Activated CD4-positive, alpha-beta T cell treated with anti-CD3 and anti-CD28 coated beads, Interleukin-2, Interleukin-4, amounts not matched to agents 100 ng/mL and 50 ng/mL, durations not matched to agents 16 hours and 8 hours (primary cell): ENCODE measurements at regions not wholly inside any gene's neighbourhood (a gene's known extent, or its start where the extent isn't known, plus 50 kb on each side); places are given as distances from the start of the nearest gene placed in this dataset.
"Not testable (repeated sequence)": the region's sequence is repeated elsewhere in the genome, so short reads cannot be mapped to it uniquely, and the experiment has no call there.

Experiments used
- DNase-seq: peaks from one replicate; pipeline ENCODE4 v3.0.0-alpha.2; 2020; ENCODE audit warnings: low spot score

- DNase-seq, result no peak
Observed at GRCh38 chr5:2569774-2570542, 181.5 kb downstream of the IRX2 start.

DNA sequence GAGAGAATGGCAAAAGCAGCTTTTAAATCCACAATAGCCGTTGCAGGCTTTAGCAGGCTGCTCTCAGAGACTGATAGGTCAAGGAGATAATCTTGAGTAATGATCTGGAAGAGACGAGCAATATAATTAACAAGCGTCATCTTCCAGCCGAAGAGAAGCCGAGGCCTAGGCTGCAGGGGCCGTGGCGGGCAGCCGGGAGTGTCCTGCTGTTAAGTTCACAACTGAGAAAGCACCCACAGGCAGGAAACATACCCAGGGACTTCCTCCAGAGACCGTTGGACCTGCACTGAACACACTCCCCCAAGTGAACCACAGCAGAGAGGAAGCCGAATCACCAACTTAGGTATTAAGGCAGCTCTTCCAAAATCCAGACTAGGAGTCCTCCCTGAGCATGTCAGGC, 182.3 kb downstream of the IRX2 start:
- no peak for DNase-seq

DNA sequence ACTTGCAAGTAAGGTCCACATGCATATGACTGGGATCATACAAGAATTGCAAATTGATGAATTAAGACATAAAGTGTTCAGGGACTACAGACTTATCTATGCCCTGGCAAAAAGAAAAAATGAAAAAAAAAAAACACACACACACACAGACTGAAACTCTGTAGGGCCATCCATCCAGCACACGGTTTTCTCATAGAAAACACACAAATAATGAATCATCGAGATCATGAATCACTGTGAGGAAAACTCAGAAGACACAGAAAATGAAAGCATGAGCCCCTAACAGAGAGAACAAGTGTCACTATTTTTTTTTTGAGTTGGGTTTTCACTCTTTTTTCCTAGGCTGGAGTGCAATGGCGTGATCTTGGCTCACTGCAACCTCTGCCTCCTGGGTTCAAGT, 185.2 kb downstream of the IRX2 start:
- DNase-seq, result no peak

DNA sequence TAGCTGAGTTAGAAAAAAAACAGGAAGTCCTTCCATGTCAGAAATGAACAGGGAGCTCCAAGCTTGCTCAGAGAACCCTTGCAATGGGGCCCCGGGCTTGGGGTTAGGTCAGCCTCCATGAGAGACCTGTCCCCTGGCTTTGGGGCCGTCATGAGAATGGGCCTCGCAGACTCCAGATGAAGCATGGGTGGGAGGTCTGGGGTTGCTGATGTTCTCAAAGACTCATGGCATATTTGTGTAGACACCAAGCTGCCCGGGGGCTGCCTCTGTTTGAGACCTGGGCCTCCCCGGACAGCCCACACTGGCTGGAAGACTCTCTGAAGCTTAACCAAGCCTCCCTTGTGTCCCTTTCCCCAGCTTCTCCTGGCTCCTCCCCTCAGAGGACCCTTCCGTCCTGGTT, 186.3 kb downstream of the IRX2 start:
- no peak for DNase-seq

DNA sequence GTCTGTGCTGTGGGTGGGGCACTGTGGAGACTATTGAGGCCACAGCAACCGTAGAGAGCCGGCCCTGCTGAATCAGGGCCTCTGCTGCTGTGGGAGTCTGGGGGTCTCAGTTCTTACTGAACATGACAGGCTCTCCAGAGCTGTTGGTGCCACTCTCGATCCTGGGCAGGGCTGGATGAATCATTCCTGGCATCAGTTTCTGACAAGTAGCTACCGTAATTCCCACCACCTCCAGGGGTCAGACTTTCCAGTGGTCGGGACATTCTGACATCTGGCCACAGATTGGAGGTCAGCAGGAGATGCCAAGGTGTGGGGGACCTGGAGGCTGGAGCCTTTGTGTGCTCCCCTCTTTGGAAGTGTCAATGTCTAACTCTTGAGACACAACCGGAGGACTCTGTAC, 188.4 kb downstream of the IRX2 start:
- no peak for DNase-seq

- DNase-seq, result no peak
Observed at GRCh38 chr5:2562036-2562435, 189.4 kb downstream of the IRX2 start.

DNA sequence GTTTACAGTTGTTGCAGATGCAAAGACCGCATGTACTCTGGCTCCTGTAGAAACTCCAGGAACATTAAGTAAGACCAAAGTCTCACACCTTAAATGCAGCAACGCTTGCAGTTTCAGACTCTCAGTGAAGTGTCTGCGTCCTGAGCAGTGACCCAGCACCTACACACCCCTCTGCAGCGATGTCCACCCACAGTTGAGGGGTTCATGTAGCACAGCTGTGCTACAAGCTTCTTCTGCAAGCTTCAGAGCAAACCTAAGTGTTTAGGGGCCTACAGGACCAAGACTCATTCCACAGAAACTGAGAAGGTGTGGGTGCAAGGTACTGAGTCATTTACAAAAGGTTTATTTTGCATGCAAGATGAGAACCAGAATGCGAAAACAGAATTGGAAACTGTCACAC, 191.0 kb downstream of the IRX2 start:
- DNase-seq, result no peak

DNA sequence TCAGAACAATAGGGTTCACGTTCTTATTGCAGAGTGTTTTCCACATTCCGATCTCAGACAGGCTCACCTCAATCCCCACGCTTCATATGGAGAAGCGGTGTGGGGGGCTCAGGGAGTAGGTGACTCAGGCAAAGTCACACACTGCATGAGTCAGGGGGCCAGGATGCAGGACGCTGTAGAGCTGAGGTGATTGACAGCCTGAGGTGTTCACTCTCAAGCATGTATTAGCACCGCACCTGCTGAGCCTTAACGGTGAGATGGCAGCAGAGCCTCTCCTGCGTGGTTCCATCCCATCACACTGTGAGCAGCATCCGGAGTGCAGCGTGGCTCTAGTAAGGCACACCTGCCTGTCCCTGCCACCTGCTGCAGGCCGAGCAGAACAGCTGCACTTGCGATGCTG, 194.0 kb downstream of the IRX2 start:
- DNase-seq, result no peak

DNA sequence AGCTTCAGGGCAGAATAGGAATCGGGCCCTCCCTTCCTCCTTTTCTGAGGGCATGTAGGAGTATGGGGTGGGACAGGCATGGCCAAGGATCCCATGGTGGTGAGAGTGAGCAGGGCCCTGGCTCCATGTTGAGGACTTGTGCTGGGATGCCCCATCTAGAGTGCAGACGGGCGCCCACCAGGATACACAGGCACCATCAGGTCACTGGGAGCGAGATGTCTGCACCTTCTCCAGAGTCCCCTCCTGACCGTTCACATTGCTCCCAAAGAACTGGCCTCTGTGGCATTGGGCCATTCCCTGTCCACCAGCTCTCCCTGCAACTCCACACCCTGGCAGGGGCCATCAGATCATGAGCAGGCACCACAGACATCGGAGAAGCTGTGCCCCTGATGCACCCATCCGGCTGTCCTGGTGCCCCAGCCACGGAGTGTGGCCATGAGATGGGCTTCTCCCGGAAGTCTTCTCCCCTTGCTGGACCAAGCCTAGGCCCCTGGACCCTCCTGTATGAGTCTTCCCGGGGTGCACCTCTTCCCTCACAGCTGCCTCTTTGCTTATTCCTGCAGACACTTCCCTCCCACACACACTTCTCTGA, 195.0 kb downstream of the IRX2 start:
- DNase-seq, result no peak

- no peak for DNase-seq
Observed at GRCh38 chr5:2553611-2554010, 197.9 kb downstream of the IRX2 start.

DNA sequence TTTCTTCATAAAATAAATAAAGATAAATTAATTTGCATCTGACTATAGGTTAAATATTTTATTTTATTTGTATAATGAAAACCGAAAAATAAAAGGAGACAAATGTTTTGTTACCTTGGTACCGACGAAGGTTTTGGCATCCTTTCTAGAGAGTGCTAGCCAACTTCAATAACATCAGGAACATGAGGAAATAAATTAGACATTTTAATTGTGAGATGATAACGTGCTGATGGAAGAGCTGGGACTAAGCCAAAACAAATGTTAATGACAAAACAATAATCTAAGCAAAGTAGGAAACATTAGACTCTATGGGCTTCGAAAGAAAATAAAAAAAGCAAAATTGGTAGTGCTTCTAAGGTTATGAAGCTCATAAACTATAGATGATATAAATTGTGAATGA, 201.0 kb downstream of the IRX2 start:
- no peak for DNase-seq

DNA sequence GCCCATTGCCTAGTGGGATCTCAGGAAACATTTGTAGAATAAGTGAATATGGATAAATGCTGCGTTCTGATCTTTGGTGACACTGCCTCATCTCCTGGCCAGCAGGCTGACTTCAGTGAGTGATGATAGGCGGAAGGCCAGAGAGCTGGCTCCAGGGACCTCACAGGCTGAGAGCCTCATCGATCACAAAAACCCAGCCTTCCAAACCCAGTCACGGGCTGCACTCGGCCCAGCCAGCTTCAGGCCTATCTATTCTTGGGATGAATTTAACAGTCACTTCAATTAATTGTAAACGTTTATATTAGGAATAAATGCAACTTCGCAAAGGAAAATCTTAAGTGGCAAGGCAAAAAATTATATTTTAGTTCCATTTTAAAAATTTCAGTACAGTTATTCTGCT, 201.6 kb downstream of the IRX2 start:
- no peak for DNase-seq

DNA sequence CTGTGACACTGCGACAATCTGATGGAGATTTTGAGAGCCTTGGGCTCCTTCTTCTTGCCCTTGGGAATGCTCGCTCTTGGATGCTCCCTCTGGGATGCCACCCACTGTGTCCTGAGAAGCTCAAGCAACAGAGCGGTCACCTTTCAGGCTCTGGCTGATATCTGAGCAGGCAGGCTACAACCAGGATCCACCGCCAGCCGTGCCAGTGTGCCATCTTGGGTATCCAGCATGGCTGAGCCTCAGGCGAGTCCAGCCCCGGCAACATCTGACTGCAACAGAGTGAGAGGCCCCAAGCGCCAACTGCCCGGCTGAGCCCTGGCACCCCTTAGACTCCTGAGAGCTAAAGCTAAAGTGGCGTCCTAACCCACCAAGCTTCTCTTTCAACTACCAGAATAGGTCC, 202.1 kb downstream of the IRX2 start:
- DNase-seq, result no peak

- DNase-seq, result no peak
Observed at GRCh38 chr5:2546938-2547337, 204.5 kb downstream of the IRX2 start.

DNA sequence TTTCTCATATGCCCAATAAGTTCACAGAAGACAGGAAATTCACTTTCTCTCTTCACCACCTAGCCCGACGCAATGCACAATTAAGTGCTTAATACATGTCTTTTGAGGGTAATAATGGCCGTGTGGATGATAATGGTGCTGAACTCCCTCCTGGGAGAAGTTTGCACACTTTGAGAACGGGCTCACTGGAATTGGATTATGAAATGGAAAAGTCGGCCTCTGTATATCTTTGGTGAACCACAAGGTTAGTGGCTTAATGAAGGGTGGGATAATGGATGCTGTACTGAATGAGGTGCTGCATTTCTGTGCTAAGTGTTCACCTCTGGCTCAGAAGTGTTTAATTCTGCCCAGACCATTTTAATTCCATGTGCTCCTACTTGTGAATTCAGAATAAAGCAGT, 207.5 kb downstream of the IRX2 start:
- no peak for DNase-seq

GRCh38 chr5:2542821-2543220, 208.7 kb downstream of the IRX2 start:
- DNase-seq, result no peak

DNA sequence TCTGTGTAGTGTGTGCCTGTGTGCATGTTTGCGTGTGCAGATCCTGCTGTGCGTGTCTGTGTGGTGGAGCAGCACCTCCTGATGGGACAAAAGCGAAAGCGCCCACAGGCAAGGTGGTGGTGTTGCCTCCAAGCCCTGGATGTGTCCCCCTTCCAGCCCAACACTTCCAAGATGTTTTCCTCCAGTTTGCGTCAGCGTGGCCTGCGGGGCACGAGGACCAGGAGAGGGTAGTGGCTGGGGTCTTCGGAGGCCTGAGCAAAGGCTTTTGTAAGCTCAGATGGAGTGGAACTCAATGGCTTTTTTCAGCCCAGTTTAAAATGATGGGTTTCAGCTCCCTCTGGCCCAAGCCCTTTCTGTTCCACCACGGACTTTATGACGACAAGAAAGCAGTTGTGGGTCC, 209.5 kb downstream of the IRX2 start:
- DNase-seq, result no peak

- no peak for DNase-seq
Observed at GRCh38 chr5:2538169-2538568, 213.3 kb downstream of the IRX2 start.

DNA sequence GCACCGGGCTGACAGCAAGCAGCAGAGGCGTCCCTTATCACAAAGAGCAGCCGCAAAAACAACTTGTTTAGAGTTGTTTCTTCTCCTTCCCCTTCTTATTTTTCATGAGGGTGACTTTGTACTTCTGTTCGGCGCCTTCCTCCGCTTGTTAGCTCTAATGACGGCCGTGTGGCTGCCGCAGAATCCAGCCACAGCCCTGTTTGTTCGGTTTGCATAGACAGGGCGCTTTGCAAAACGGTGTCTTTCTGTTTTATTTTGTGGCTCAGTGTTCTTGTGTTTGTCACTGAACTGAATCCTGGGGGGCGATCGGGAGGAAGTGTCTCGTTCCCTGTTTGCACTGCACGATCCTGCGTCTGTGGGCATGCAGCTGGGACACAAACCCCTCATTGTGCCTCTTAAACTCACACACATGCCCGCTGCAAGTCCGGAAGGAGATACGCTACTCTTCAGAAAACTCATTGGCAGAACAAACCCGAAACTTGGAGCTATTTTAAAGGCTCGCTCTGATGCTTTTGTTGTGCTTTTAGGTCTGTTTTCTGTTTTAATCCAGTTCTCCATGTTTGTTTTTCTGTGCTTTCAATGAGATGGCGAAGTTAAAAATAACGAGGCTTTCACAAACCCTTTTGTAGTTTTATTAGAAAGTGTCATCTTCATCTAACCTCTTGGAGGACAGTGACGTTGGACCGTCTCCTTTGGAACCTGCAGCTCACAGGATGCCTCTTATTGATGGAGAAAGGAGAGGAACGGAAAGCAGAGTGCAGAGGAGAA, 213.9 kb downstream of the IRX2 start:
- no peak for DNase-seq

- DNase-seq, result no peak
Observed at GRCh38 chr5:2536632-2537377, 214.7 kb downstream of the IRX2 start.

DNA sequence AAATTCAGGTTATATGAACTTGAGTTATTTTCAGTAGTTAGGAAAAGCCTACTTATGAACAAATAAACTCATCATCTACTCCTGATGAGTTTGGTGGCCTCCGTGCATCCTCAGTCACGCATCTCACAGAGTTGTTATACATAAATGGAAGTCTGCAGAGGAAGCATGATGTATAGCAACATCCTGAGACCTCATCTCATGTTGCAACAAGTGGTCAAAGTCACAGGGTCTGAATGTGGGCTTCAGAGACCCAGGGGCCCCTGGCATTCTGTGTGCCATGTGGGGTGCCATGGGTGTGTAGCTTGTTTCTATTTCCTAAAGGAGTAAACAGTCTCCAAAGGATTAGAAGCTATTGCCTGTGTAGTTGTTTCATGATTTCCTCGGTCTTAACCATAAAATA, 216.5 kb downstream of the IRX2 start:
- DNase-seq, result no peak

DNA sequence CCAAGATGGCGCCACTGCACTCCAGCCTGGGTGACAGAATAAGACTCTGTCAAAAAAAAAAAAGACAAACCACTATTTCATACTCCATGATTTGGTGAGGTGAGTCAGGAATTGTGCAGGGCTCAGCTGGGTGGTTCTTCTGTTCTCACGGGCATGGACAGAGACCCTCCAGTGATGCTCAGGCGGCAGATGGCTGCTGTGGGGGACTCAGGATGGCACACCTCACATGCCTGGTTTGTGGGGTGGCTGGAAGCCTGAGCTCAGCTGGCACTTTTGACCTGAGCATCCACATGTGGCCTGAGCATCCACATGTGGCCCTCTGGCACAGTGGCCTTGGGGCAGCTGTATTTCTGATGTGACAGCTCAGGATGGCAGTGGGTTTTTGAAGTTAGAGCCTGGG, 217.2 kb downstream of the IRX2 start:
- no peak for DNase-seq

GRCh38 chr5:2533848-2534247, 217.6 kb downstream of the IRX2 start:
- not testable (repeated sequence) for DNase-seq
